CD4-positive, alpha-beta T cell treated with Interleukin-21 for 1 hour (primary cell): ENCODE measurements at regions not wholly inside any gene's neighbourhood (a gene's known extent, or its start where the extent isn't known, plus 50 kb on each side); places are given as distances from the start of the nearest gene placed in this dataset.
"Not testable (repeated sequence)": the region's sequence is repeated elsewhere in the genome, so short reads cannot be mapped to it uniquely, and the experiment has no call there.

ENCODE experiments used
- DNase-seq: peaks from one replicate; pipeline ENCODE4 v3.0.0-alpha.2; 2020

GRCh38 chr6:76633259-76633658 lies 560.8 kb upstream of the IMPG1 start:
- no peak for DNase-seq

DNA sequence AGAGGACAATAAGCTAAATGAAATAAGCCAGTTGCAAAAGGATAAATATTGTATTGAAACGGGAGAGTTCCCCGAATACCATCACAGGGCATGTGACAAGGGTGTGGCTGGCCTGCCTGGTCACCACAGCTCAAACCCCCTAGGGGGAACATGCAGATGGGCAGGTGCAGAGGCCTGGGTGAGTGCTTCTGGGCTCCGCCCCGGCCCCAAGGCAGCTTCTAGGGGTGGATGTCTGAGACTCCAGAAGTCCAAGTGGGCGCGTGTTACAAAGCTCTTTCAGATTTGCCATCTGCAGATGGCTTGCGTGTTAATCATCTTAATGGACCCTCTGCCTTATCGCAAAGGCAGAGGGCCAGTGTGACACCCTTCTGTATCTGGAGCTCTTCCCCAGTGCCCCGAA lies 559.2 kb upstream of the IMPG1 start:
- DNase-seq = no peak

DNA sequence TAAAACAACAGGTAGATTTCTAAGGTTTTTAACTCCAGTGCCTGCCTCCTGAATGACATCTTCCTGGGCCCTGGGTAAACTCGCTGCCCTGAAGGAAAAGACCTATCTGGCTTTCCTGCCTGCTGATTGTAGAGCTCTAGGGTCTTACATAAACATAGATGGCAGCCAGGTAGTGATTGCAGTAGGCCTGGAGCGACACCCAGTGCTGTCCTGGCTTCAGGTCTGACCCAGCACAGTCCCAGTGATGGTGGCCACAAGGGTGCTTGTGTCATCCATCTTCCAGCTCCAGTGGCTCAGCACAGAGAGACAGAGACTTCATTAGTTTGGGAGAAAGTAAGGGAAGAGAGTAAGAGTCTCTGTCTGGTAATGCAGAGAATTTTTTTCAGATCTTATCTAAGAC lies 542.9 kb upstream of the IMPG1 start:
- no peak for DNase-seq

DNA sequence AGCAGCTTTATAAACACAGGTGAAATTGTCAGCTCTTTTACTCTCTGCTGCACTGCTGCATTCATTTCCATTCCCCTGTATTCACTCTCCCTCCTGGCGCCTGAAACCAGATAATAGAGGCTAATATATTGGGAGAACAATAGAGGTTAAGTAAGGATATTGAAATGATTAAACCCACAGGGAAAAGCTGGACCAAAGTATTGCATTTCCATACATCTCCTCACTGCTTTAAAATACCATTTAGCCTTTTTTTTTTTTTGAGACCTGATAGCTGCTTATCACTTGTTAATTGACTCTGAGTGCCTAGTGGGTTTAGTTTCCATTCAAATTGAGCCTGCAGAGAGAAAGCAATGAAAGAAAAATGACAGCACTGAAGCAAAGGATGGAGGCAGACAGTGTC lies 540.5 kb upstream of the IMPG1 start:
- DNase-seq = no peak

GRCh38 chr6:76609160-76609559 lies 536.7 kb upstream of the IMPG1 start:
- no peak for DNase-seq

DNA sequence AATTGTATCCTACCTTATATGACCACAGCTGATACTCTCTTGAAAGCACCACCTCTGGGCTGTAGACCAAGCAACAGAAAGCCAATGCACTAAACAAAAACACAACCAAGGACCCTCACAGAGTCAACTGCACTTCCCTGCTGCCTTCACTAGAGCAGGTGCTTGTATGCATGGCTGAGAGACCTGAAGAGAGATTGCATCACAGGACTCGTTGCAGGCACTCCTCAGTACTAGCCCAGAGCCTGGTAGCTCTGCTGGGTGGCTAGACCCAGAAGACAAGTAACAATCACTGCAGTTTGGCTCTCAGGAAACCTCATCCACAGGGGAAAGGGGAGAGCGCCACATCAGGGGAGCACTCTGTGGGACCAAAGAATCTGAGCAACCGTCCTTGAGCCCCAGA lies 521.6 kb upstream of the IMPG1 start:
- no peak for DNase-seq

DNA sequence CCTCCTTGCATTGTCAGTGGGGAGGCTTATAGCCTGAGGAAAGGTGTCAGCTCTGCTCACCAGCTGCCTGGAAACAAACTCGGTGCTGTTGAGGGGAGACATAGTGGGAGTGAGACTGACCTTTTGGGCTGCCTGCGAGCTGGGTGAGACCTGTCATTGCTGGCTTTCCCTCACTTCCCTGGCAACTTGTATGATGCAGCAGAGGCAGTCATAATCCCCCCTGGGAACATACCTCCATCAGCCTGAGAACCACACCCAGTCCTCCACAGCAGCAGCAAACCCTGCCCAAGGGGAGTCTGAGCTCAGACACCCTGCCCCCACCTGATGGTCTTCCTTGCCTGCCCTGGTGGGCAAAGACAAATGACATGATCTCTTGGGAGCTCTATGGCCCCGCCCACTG lies 521.2 kb upstream of the IMPG1 start:
- DNase-seq = no peak

- DNase-seq = no peak
Measured at GRCh38 chr6:76592566-76592965, 520.1 kb upstream of the IMPG1 start.

- no peak for DNase-seq
Measured at GRCh38 chr6:76587271-76587670, 514.8 kb upstream of the IMPG1 start.

DNA sequence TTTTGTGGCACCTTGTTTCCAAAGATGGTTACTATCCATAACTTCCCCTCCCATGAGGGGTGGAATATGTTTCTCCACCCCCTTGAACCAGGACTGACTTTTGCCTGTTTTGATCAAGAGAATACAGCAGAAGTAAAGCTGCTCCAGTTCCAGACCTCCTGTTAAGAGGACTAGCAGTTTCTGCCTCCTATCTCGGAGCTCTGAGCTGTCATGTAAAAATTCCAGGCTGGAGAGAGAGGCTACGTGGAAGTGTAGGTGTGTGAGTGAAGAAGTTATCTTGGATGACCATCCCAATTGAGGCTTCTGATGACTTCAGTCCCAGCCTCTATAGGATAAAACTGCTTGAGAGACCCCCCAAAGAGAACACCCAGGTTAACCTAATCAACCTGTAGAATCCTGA lies 511.7 kb upstream of the IMPG1 start:
- no peak for DNase-seq

DNA sequence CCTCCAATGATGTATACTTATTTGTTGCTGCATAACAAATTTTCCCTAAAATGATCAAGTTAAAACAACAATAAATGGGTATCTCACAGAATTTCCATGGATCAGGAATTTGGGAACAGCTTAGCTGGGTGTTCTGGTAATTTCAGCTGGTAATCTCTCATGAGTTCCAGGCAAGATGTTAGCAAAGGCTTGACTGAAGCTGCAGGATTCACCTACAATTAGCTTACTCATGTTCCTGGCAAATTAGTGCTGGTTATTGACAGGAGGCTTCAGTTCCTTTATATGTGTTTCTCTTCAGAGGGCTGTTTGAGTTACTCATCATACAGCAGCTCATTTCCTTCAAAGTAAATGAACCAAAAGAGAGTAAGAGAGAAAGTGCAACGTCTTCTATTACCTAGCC lies 506.3 kb upstream of the IMPG1 start:
- DNase-seq = no peak

GRCh38 chr6:76574746-76575145 lies 502.3 kb upstream of the IMPG1 start:
- DNase-seq = no peak

GRCh38 chr6:76565932-76566331 lies 493.5 kb upstream of the IMPG1 start:
- no peak for DNase-seq

GRCh38 chr6:76562371-76562770 lies 489.9 kb upstream of the IMPG1 start:
- DNase-seq = not testable (repeated sequence)

GRCh38 chr6:76560851-76561755 lies 488.6 kb upstream of the IMPG1 start:
- DNase-seq = not testable (repeated sequence)

GRCh38 chr6:76553256-76553655 lies 480.8 kb upstream of the IMPG1 start:
- no peak for DNase-seq

GRCh38 chr6:76552268-76552667 lies 479.8 kb upstream of the IMPG1 start:
- DNase-seq = no peak

DNA sequence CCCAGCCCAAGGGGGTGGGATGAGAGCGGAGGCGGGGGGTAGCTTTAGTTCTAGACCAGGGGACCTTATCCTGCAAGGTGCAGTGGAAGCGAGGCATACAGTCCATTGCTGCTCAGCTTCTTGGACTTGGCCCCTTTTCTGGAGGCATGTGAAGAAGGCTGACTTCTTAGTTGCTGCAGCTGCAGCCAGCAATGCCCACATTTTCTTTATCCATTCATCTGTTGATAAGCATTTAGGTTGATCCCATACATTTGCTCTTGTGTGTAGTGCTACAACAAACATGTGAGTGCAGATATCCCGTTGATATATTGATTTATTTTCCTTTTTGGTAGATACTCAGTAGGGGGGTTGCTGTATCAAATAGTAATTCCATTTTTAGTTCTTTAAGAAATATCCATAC lies 461.2 kb upstream of the IMPG1 start:
- DNase-seq = no peak

GRCh38 chr6:76532647-76533046 lies 460.2 kb upstream of the IMPG1 start:
- DNase-seq = no peak

- DNase-seq = no peak
Measured at GRCh38 chr6:76518443-76518842, 446.0 kb upstream of the IMPG1 start.

DNA sequence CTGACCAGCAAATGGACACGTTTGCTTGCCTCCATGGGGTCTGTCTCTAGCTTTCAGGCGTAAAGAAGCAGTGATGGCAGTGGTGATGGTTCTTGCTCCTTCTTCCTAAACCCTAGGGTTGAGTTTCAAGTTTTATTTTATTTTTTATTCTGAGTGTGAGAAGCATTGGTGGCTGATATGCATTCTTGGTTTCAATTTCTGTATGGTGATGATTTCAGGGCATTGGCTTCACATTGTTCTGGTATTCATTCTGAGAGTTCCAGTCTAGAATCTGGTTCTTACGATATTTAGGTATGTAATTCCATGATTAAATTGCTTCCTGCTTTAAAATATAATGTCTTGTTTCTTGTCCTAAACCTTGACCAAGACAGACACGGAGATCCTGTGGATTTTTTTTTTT lies 444.5 kb upstream of the IMPG1 start:
- DNase-seq = no peak

DNA sequence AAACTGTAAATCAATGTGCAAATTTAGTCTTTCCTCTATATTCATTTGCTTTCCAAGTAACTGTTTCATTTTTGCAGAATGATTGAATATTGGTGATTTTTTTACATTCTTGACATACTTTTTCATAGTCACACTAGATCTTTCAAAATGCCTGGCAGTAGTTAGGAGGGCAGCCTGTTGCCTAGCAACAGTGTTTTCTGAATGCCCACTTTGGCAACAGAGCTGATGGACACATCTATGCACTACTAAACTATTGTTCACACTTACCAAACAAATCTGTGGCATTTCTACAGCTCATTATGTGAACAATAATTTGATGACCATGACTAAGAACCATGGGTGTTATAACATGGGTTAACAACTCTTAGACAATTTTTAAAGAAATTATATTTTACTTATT lies 438.0 kb upstream of the IMPG1 start:
- no peak for DNase-seq

GRCh38 chr6:76509397-76509796 lies 436.9 kb upstream of the IMPG1 start:
- no peak for DNase-seq

GRCh38 chr6:76506808-76507207 lies 434.3 kb upstream of the IMPG1 start:
- no peak for DNase-seq

DNA sequence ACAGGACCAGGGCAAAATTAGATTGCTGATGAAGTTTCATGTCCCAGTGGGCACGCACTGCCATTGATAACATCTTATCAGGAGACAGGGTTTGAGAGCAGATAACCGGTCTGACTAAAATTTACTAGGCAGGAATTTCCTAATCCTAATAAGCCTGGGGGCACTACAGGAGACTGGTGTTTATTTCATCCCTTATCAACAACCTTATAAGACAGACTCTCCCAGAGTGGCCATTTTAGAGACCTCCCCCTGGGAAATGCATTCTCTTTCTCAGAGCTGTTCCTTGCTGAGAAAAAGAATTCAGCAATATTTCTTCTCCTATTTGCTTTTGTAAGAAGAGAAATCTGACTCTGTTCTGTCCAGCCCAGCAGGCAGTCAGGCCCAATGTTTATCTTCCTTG lies 423.4 kb upstream of the IMPG1 start:
- no peak for DNase-seq
